IMR-90 (cell line): ENCODE measurements at regions not wholly inside any gene's neighbourhood (a gene's known extent, or its start where the extent isn't known, plus 50 kb on each side); places are given as distances from the start of the nearest gene placed in this dataset.
A peak's percentile ranks its signal among the peaks of the same experiment; 100 is the strongest.

Source experiments
- ATAC-seq: fragments of 200-7000 bp; cut with Tn5 transposase; 2 replicates; pipeline ENCODE4 v1.9.1; 2020; ENCODE audit warnings: low read depth, mild to moderate bottlenecking, moderate library complexity
- BruUV-seq: library from RNA; stranded (reverse); fragments of 400-500 nt; replicated peaks from 2 replicates; lab custom pipeline; 2021; lab: Mats Ljungman, UMichigan
- CTCF ChIA-PET: fragments of 300-600 bp; formaldehyde crosslinking; extraction: SDS; loops from one replicate; lab custom pipeline; 2021; ENCODE audit warnings: antibody characterized with exemption; lab: Yijun Ruan, JAX
- POLR2A ChIA-PET: fragments of 300-600 bp; sonication (Branson Sonifier 250); formaldehyde crosslinking; loops from one replicate; lab custom pipeline; 2022; ENCODE audit warnings: antibody characterized with exemption; ENCODE audit not compliant: unreplicated experiment; lab: Charles Lee
- DNase-seq: peaks from one replicate; pipeline ENCODE4 v3.0.0; 2013
- H2AFZ ChIP-seq: replicated peaks from 2 replicates; pipeline ENCODE3; 2013; ENCODE audit warnings: low read length, mild to moderate bottlenecking; ENCODE audit not compliant: poor library complexity
- H2AK5ac ChIP-seq: 2 replicates; pipeline ENCODE4 v1.6.1; 2013; ENCODE audit warnings: low read depth, low read length, inconsistent platforms
- H2AK9ac ChIP-seq: replicated peaks from 2 replicates; pipeline ENCODE3; 2013; ENCODE audit warnings: mild to moderate bottlenecking, low read depth, low read length, moderate library complexity; ENCODE audit not compliant: poor library complexity
- H2BK120ac ChIP-seq: 2 replicates; pipeline ENCODE4 v1.6.1; 2013; ENCODE audit warnings: low read depth, low read length, inconsistent platforms
- H2BK15ac ChIP-seq: 3 replicates; pipeline ENCODE4 v1.6.1; 2013; ENCODE audit warnings: low read depth, low read length, inconsistent platforms
- H2BK20ac ChIP-seq: 2 replicates; pipeline ENCODE4 v1.6.1; 2013; ENCODE audit warnings: low read depth, mild to moderate bottlenecking, inconsistent platforms, low read length, moderate library complexity
- H2BK5ac ChIP-seq: 2 replicates; pipeline ENCODE4 v1.6.1; 2013; ENCODE audit warnings: mild to moderate bottlenecking, low read depth, low read length, inconsistent platforms; ENCODE audit not compliant: poor library complexity, severe bottlenecking
- H3K14ac ChIP-seq: replicated peaks from 2 replicates; pipeline ENCODE4 v1.6.1; 2013; ENCODE audit warnings: low read depth, low read length, inconsistent platforms
- H3K18ac ChIP-seq: 2 replicates; pipeline ENCODE4 v1.6.1; 2013; ENCODE audit warnings: low read depth, low read length, control low read depth
- H3K23ac ChIP-seq: 2 replicates; pipeline ENCODE4 v1.6.1; 2013; ENCODE audit warnings: low read depth, low read length, inconsistent platforms
- H3K27ac ChIP-seq: 2 replicates; pipeline ENCODE4 v1.5.1; 2013; ENCODE audit warnings: mild to moderate bottlenecking, control low read depth, low read length; ENCODE audit not compliant: insufficient read depth
- H3K27me3 ChIP-seq: 2 replicates; pipeline ENCODE4 v1.6.1; 2013; ENCODE audit warnings: low read length; ENCODE audit not compliant: control insufficient read depth, insufficient read depth
- H3K36me3 ChIP-seq: 2 replicates; pipeline ENCODE4 v1.6.1; 2013; ENCODE audit warnings: low read length, mixed read lengths; ENCODE audit not compliant: control insufficient read depth, insufficient read depth
- H3K4ac ChIP-seq: 2 replicates; pipeline ENCODE4 v1.6.1; 2013; ENCODE audit warnings: low read depth, low read length, inconsistent platforms
- H3K4me1 ChIP-seq: 2 replicates; pipeline ENCODE4 v1.6.1; 2013; ENCODE audit warnings: low read length, mixed read lengths; ENCODE audit not compliant: control insufficient read depth, insufficient read depth
- H3K4me2 ChIP-seq: 2 replicates; pipeline ENCODE4 v1.6.1; 2013; ENCODE audit warnings: low read depth, mild to moderate bottlenecking, control low read depth, low read length, moderate library complexity
- H3K4me3 ChIP-seq: 2 replicates; pipeline ENCODE4 v1.5.1; 2013; ENCODE audit warnings: low read depth, mild to moderate bottlenecking, control low read depth, low read length, moderate library complexity; ENCODE audit not compliant: insufficient read depth
- H3K56ac ChIP-seq: 2 replicates; pipeline ENCODE4 v1.6.1; 2013; ENCODE audit warnings: low read length, inconsistent platforms; ENCODE audit not compliant: insufficient read depth; ENCODE audit errors: extremely low read depth
- H3K79me1 ChIP-seq, 2 experiments: 2 replicates each; pipeline ENCODE4 v1.6.1; 2013; ENCODE audit warnings: low read length in 2 of 2, inconsistent platforms in 1 of 2, low read depth in 1 of 2
- H3K9ac ChIP-seq: 2 replicates; pipeline ENCODE4 v1.6.1; 2013; ENCODE audit warnings: low read depth, low read length, control low read depth
- H3K9me1 ChIP-seq: 2 replicates; pipeline ENCODE4 v1.6.1; 2013; ENCODE audit warnings: low read length, inconsistent platforms; ENCODE audit not compliant: insufficient read depth
- H3K9me3 ChIP-seq: 2 replicates; pipeline ENCODE4 v1.6.1; 2013; ENCODE audit warnings: low read length; ENCODE audit not compliant: control insufficient read depth, insufficient read depth
- H4K20me1 ChIP-seq: 2 replicates; pipeline ENCODE4 v1.6.1; 2013; ENCODE audit warnings: low read length, inconsistent platforms; ENCODE audit not compliant: insufficient read depth
- H4K5ac ChIP-seq: 2 replicates; pipeline ENCODE4 v1.6.1; 2013; ENCODE audit warnings: mild to moderate bottlenecking, low read depth, low read length, control low read depth
- H4K8ac ChIP-seq, 2 experiments: 2 replicates each; pipeline ENCODE4 v1.6.1; 2013; ENCODE audit warnings: low read depth in 2 of 2, low read length in 2 of 2, control low read depth in 1 of 2, inconsistent platforms in 1 of 2
- H4K91ac ChIP-seq: 2 replicates; pipeline ENCODE4 v1.6.1; 2013; ENCODE audit warnings: low read depth, low read length, inconsistent platforms; ENCODE audit not compliant: insufficient read depth
- MAFK ChIP-seq: IDR thresholded peaks from 2 replicates; pipeline ENCODE4 v1.6.1; 2012; ENCODE audit warnings: low read depth, low read length, improper control_type of control experiment
- MAZ ChIP-seq: IDR thresholded peaks from 2 replicates; pipeline ENCODE4 v1.6.1; 2012; ENCODE audit warnings: low read depth, mild to moderate bottlenecking, low read length, improper control_type of control experiment, moderate library complexity, borderline replicate concordance
- WGBS, 2 experiments: methylation state at CpG; one replicate each; pipeline versions ENCODE4 v1.1.5 to v1.1.7; 2013; ENCODE audit warnings: missing lambda C conversion rate in 2 of 2; ENCODE audit not compliant: insufficient read length in 1 of 2; ENCODE audit errors: extremely low coverage in 2 of 2; 5-methylcytosine and 5-hydroxymethylcytosine counted together
- dilution Hi-C: fragments of 300-500 bp; cut with HindIII; formaldehyde crosslinking; loops from one replicate; pipeline ENCODE4 v1.14.3; 2018; ENCODE audit warnings: low sequenced_read_pairs; ENCODE audit not compliant: unreplicated experiment
- in situ Hi-C: fragments of 300-500 bp; cut with MboI; formaldehyde crosslinking; loops from 3 replicates; pipeline ENCODE4 v1.14.3; 2019; ENCODE audit warnings: low sequenced_read_pairs, inconsistent platforms, mixed read lengths
- intact Hi-C: fragments of 100-400 bp; cut with micrococcal nuclease; formaldehyde crosslinking; loops from 2 replicates; pipeline ENCODE4 v1.10.0; 2022

- dilution Hi-C loops: no loop called here
- H3K79me1 ChIP-seq: no peaks in the 10 kb centered on the region
- no peak for DNase-seq
- in situ Hi-C loops: no loop called here
- H2BK15ac ChIP-seq: no peak overlapping the region
- H3K9me1 ChIP-seq: no peaks in the 10 kb centered on the region
- ATAC-seq: no peak
- no peaks in the 10 kb centered on the region for H3K4me1 ChIP-seq
- H3K36me3 ChIP-seq: no peaks in the 10 kb centered on the region
- no peak overlapping the region for H3K18ac ChIP-seq
- no peak overlapping the region for H3K14ac ChIP-seq
- no peak overlapping the region for H3K56ac ChIP-seq
- no peak overlapping the region for H3K4me3 ChIP-seq
- no peak overlapping the region for H2BK5ac ChIP-seq
- no peak overlapping the region for H2AK5ac ChIP-seq
- no peaks in the 10 kb centered on the region for H3K27me3 ChIP-seq
- H3K9ac ChIP-seq: no peak overlapping the region
- no peak overlapping the region for H4K91ac ChIP-seq
- no peak overlapping the region for H3K4ac ChIP-seq
- H2BK120ac ChIP-seq: no peak overlapping the region
- peaks cover 3% of the 10 kb centered on the region for H3K9me3 ChIP-seq
- no peak overlapping the region for H4K8ac ChIP-seq
- no CpG with 5 or more reads among the region's 1 CpG for WGBS, 2 experiments
- no peaks in the 10 kb centered on the region for H4K20me1 ChIP-seq
- H2BK20ac ChIP-seq: no peak overlapping the region
- H3K4me2 ChIP-seq: no peak overlapping the region
- no peak overlapping the region for H2AK9ac ChIP-seq
- no peak overlapping the region for H3K23ac ChIP-seq
- ChIA-PET CTCF (no interaction called here), POLR2A (no interaction called here)
- no peak overlapping the region for H4K5ac ChIP-seq
- no peak for TF ChIP-seq MAZ
- TF ChIP-seq MAFK: peak; percentile 74
- BruUV-seq: no TSS peak
- intact Hi-C loops: no loop called here
- no peak overlapping the region for H2AFZ ChIP-seq
- no peak overlapping the region for H3K27ac ChIP-seq
Measured at GRCh38 chr5:114940709-114941108, 229.0 kb downstream of the TRIM36 start.
